ENCODE measurements at regions not wholly inside any gene's neighbourhood (a gene's known extent, or its start where the extent isn't known, plus 50 kb on each side); places are given as distances from the start of the nearest gene placed in this dataset.
"Not testable (repeated sequence)": the region's sequence is repeated elsewhere in the genome, so short reads cannot be mapped to it uniquely, and the experiment has no call there.

DNA sequence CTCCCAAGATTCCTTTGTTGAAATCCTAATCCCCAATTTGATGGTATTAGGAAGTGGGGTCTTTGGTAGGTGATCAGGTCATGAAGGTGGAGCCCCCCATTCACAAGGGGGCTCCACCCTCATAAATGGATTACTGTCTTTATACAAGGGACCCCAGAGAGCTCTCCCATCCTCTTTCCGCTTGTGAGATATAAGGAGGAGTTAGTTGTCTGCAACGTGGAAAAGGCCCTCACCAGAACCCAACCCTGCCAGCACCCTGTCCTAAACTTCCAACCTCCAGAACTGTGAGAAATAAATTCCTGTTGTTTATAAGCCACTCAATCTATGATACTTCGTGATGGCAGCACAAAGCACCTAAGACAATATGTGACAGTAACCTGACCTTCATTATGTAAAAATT lies 684.1 kb upstream of the HS6ST1 start:
- no peak for DNase-seq (ENCODE audit: low spot score)

DNA sequence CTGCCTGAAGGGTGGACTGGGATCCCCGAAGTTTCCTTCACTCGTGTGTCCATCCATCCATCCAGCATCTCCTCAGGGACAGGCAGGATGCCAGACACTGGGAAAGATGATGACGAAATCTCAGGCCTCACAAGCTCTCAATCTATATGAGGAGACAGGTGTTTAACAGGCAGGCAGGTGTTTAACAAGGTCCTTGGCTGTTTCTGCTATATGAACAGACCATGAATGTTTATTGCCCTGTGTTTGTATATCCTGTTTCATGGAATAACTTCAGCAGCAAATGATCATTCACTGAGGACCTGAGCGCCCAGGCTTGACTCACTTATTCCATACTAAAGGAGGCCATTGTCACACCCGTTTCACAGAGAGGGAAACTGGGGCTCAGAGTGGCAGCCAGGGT lies 685.8 kb upstream of the HS6ST1 start:
- DNase-seq (ENCODE audit: low spot score), result no peak

DNA sequence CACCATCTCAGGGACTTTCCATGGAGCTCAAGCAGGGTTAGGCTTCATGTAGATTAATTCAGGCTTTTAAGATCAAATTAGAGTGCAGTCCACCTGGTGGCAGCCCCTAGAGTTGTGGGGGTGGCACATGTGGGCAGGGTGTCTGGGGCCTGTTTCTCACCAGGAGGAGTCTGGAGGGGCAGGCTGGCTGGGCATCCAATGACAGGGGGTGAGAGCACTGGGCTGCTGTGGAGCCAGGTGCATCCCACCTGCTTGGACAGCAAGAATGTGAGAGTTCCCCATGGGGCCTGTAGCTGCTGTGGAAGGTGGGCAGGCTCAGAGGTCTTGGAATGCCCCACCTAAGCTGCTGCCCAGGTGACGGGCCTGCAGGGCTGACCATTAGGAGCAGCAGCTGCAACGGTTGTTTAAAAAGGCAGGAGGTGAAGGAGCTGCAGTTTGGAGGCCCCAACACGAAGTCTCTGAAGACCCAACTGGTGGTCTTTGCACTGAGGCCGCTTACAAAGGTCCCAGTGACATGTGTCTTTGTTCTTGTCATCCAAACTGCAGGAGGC lies 686.3 kb upstream of the HS6ST1 start:
- no peak for DNase-seq (ENCODE audit: low spot score)

DNA sequence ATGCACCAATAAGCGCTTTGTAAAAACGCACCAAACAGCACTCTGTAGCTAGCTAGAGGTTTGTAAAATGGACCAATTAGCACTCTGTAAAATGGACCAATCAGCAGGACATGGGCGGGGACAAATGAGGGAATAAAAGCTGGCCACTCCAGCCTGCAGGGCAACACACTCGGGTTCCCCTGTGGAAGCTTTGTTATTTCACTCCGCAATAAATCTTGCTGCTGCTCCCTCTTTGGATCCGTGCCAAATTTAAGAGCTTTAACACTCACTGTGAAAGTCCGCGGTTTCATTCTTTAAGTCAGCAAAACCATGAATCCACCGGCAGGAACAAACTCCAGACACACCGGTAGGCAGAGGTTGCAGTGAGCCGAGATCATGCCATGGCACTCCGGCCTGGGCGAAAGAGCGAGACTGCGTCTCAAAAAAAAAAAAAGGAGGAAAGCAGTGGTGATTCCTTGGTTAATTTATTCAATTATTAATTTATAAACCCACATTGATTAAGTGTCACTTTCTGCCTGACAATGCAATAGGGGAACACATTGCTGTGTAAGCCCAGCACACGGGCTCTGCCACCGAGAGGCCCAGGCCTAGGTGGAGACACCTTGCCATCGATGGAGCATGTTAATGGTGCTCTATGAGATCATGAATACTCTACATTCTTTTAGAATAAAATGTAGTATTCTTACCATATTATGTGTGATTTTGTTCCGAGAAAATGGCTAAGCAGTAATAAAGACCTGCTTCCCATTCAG lies 687.6 kb upstream of the HS6ST1 start:
- DNase-seq (ENCODE audit: low spot score), result no peak

DNA sequence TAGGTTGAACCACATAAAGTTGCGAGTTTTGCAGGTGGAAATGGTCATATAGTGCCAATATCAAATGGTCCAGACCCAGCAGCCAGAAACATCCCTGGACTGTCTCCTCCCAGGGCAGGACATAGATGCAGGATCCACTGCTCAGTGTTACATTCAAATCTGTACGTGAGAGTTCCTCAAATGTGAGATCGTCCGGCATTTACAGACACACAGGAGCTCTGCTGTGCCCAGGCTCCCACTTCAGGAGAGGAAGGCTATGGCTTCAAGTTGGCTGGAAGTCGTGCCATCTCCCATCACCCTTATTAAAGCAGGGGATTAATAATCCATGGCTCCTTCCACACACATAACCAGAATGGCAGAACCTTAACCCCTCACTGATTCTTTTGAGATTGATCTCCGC lies 688.2 kb upstream of the HS6ST1 start:
- no peak for DNase-seq (ENCODE audit: low spot score)

DNA sequence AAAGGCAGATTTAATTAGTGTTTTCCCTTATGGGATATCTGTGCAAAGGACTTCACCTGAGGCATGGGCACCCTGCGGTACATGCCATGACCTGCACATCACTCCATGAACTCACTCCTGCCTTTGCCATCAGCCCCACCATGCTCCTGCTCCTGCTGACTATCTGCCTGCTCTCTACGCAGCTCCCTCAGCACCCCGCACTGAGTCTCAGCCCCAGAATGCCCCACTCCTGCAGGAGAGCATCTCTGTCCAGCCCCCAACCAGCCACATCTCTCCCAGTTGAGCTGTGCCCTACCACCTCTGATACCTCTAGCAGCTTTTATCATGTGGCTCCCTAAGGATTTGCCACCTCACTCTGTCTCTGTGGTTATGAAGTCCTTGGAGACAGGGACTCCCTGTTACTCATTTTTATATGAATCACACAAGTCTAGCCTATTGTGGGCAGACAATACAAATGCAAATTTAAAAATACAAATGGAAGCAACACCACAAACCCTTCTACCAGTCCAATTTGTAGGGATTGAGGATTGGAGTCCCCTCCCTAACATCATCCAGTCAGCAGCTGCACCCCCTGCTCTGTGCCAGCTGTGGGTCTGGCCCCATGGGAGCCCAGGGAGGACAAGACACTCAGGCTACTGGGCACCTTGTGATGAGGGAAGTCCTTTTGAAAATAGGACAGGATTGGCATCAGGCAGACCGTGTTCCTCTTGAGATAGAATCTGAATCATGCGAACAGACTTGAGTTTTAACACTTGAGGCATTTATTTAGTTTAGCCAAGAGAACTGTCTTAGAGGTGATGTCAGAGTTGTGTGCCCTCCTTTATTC lies 689.6 kb upstream of the HS6ST1 start:
- no peak for DNase-seq (ENCODE audit: low spot score)

DNA sequence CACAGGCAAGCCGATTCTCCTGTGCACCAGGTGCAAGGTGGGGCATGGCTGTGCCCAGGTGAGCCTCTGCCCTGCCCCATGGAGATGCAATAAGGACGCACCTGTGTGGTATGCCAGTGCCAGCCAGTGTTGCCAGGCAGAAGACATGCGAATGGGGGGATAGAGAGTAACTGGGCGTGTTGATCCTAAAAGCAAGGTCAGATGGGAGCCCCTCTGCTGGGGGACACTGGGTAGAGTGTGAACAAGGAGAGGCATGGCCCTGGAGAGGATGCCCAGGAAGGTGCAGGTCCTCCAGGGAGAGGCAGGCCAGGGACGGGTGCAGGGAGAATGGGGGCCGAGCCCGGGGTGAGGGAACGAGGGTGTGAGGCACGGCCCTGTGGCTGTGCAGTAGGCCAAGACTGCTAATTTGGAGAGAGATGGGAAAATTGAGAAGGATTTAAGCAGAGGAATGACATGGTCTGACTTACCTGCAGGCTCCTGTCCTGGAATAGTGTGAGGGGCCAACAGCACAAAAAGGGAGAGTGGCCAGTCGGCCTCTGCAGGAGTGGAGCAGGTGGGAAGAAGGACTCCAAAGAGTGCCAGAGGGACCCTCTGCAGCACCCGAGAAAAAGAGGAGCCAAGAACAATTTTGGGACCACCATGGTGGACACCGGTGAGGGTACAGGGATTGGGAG lies 690.4 kb upstream of the HS6ST1 start:
- DNase-seq (ENCODE audit: low spot score), result no peak

DNA sequence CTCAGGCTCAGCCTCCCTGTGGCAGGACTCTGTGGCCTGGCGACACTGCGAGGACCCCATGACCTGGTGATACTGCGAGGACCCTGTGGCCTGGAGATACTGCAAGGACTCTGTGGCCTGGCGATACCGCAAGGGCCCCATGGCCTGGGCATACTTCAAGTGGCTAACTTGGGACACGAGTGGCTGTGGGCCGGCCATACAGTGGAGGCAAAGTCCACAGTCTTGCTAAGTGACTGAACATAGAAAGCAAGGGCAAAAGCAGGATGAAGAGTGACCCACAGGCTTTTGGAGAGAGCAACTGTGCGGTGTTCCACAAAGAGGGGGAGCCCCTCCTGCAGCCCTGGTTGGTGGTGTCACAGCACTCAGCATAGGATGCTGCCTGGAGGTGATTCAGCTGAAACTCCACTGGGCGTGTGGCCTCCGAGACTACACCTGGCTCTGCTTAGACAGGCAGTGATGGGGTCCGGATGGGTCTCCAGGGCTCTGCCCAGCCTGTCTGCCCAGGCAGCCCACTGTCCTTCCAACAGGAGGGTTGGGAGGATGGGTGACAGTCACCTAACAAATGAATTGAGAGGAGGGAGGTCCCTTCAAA lies 691.0 kb upstream of the HS6ST1 start:
- no peak for DNase-seq (ENCODE audit: low spot score)

DNA sequence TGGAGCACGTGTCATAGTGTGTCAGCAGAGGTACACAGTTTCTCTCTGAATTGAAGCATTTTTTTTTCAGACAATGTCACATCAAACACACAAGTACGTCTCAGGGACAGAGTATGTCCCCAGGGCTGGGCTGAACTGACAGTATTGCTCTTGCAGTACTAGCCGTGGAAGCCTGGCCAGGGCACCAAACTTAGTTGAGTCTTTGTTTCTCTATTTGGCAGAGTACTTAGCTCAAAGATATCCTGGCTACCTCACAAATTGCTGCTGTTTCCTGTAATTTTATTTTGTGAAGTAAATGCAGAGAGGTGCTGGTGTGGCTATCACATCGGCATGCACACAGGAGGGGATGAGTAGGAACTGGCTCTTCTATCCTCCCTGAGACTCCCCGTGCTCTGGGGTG lies 691.6 kb upstream of the HS6ST1 start:
- no peak for DNase-seq (ENCODE audit: low spot score)

DNA sequence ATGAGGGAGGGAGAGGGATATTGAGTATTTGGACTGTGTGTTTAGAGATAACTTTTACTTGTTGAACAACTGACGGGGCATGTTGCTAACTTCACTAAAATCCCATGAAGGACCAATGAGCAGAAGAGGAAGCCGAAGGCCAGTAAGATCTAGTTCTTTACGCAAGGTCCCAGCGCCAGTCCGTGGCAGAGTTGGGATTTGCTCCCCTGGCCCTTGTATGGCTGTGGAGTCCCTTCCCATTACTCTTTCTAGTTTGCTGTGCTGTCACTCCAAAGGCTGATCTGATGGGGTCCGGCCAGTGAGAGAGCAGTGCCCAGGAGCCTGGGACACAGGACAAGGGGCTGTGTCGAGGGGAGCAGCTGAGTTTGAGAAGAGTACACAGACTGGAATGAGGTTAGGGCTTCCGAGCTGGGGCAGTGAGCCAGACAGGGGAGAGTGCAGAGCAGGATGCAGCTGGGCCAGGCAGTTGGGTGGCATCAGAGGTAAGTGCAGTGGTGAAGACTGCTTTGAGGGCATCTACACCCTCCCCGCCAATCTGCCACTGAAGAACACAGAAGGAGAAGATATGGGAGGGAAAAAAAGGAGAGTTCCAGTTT lies 692.9 kb upstream of the HS6ST1 start:
- DNase-seq (ENCODE audit: low spot score), result no peak

DNA sequence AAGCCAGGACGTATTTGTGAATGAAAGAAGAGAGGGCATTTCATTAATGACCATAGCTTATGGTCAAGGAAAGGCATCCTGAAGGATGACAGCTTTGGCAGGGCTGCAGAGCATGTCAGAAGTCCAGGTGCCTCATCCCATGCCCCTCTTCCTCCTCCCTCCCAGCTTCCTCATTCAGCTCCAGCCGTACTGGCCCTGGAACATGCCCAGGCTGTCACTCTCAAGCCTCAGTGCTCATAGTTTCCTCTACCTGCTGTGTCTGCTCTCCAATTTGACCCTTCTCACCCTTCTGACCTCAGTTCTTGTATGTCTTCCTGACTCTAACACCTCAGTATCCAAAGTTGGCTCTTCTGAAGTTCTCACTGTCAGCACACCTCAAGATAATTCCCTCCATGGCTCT lies 695.8 kb upstream of the HS6ST1 start:
- DNase-seq (ENCODE audit: low spot score), result no peak

DNA sequence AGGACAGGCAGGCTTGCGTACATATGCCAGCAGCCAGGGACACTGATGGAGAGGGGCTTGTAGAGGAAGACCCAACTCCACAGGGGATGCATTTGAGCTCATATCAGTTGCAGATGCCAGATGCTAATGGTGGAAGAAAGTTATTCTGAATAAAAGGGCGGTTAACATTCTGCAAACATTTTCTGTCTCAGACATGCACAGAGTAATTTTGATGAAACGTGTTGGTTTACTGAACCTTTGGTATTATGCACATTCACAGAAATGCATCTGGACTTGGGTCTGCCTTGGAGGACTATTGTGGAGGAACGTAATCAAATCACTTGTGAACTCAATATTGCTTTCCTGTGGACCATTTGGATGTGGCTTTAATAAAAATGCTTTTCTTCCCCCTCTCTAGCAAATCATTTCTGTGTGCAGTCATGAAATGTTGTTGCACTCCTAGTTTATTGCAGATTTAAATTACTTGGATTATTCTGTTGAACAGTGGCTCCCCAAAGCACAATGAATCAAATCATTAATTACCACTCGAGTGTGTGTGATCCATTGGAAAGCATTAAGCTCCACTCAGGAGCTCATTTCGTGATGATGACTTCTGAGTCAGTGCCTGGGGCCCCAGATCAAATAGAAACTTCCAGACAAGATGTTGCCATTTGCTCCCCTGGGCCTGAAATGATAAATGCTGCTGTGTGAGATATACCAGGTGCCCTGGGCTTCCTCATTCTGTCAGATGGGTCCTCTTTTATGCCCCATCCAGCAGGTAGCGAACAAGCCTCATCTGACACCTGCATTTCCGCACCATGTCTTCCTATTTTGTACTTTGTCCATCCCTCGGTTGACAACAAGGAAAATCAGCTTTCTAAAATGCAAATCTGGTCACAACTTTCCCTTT lies 697.0 kb upstream of the HS6ST1 start:
- no peak for DNase-seq (ENCODE audit: low spot score)

DNA sequence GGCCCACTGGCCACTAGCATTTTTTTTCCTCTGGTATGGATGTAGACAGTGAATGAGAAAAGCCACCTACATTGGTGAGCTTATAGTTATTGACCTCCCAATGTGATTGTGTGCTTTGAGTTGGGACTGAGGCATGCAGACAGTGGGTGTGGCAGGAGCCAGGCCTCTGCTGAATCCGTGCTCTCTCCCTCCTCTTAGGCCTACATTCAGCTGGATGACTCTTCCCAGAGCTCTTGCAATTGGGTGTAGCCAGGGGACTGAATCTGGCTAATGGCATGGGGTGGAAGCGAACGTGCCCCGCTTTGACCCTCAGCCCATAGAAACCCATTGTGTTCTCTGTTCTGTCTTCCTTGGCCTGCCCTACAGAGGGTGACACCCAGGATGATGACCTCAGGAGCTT lies 698.3 kb upstream of the HS6ST1 start:
- no peak for DNase-seq (ENCODE audit: low spot score)

DNA sequence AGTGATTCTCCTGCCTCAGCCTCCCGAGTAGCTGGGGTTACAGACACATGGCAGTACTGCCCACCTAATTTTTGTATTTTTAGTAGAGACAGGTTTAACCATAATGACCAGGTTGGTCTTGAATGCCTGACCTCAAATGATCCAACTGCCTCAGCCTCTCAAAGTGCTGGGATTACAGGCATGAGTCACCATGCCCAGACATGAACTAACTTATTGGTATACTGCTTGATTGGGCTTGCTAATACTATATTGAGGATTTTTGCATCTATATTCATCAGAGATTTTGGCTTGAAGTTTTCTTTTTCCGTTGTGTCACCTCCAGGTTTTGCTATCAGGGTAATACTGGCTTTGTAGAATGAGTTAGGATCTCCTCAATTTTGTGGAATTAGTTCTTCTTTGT lies 706.1 kb upstream of the HS6ST1 start:
- no peak for DNase-seq (ENCODE audit: low spot score)

DNA sequence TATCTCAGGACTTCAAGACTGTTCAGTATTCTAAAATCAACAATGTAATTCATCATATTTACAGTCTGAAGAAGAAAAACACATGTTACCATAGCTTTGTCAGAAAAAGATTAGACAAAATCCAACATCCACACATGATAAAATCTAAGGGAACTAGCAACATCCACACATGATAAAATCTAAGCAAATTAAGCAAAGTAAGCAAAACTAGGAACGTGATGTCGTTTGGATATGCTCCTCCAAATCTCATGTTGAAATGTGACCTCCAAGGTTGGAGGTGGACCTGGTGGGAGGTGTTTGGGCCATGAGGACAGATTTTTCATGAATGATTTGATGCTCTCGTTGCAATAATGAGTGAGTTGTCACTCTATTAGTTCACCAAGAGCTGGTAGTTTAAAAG lies 717.3 kb upstream of the HS6ST1 start:
- DNase-seq (ENCODE audit: low spot score), result no peak

DNA sequence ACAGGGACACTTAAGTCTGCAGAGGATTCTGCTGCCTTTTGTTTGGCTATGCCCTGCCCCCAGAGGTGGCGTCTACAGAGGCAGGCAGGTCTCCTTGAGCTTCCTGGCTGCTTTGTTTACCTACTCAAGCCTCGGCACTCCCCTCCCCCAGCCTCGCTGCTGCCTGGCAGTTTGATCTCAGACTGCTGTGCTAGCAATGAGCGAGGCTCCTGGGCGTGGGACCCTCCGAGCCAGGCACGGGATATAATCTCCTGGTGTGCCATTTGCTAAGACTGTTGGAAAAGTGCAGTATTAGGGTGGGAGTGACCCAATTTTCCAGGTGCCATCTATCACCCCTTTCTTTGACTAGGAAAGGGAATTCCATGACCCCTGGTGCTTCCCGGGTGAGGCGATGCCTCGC lies 725.0 kb upstream of the HS6ST1 start:
- DNase-seq (ENCODE audit: low spot score), result not testable (repeated sequence)

DNA sequence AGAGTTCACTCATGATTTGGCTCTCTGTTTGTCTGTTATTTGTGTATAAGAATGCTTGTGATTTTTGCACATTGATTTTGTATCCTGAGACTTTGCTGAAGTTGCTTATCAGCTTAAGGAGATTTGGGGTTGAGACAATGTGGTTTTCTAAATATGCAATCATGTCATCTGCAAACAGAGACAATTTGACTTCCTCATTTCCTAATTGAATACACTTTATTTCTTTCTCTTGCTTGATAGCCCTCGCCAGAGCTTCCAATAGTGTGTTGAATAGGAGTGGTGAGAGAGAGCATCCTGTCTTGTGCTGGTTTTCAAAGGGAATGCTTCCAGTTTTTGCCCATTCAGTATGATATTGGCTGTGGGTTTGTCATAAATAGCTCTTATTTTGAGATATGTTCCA lies 727.8 kb upstream of the HS6ST1 start:
- DNase-seq (ENCODE audit: low spot score), result not testable (repeated sequence)

DNA sequence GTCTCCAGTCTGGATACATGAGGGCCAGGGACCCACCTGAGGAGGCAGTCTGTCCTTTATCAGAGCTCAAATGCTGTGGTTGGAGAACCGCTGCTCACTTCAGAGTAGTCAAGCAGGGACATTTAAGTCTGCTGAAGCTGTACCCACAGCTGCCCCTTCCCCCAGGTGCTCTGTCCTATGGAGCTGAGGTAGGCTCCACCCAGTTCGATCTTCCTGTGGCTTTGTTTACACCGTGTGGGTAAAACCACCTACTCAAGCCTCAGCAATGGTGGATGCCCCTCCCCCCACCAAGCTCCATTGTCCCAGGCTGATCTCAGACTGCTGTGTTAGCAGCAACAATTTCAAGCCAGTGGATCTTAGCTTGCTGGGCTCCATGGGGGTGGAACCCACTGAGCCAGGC lies 731.4 kb upstream of the HS6ST1 start:
- no peak for DNase-seq (ENCODE audit: low spot score)

DNA sequence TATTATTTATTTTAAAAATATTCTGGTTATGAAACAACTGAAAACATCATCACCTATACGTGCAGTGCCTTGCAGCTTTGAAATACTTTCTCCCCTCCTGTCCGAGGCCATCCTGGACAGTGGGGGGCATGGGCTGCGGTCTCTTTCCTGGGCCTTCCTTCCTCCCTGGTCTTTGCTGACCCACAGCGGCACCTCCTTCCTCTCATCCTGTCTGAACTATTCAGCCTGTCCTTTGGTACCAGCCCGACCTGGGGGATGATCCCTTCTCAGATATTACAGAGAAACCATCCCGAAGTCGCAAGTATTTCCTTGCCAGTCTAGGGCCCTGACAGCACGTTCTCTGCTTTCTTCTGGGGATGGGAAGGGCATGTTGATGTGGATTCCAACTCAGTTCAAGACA lies 736.6 kb upstream of the HS6ST1 start:
- DNase-seq (ENCODE audit: low spot score), result no peak

DNA sequence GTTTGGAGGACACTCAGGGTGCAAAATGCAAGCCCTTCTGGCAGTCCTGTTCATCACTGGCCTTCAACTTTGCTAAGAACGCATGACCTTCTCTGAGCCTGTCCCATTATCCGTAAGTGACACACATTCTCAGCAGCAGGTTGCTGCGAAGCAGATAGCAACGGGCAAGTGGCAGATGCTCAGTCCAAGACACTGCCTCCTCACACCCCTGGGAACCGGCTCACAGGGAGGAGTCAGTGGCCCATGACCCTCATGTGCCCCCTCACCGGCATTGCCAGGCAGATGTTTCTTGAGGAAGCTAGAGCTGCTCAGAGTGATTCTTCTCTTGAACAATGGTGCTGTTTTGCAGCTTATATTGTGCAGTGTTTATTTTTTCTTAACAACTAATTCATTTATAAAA lies 737.2 kb upstream of the HS6ST1 start:
- DNase-seq (ENCODE audit: low spot score), result no peak
